ENCODE measurements at regions not wholly inside any gene's neighbourhood (a gene's known extent, or its start where the extent isn't known, plus 50 kb on each side); places are given as distances from the start of the nearest gene placed in this dataset.
"Not testable (repeated sequence)": the region's sequence is repeated elsewhere in the genome, so short reads cannot be mapped to it uniquely, and the experiment has no call there.

DNA sequence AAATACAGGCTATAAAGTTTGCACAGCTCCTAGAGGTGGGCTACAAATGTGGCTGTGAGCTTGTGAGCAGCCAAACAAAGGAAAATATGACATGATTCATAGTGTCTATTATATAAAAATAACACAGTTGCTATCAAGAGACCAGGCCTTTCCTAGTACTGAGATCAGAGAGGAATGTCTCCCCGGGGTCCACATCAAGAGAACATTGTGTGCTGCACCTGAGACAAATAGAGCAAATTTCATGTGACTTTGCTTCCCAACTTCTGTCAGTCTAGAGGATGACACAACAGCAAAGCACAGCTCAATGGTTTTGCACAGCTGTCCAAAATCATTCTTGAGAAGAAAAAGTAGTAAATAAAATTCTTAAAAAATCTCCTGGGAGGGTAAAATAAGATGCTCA, 297.5 kb upstream of the PRKD1 start:
- no peak for DNase-seq

DNA sequence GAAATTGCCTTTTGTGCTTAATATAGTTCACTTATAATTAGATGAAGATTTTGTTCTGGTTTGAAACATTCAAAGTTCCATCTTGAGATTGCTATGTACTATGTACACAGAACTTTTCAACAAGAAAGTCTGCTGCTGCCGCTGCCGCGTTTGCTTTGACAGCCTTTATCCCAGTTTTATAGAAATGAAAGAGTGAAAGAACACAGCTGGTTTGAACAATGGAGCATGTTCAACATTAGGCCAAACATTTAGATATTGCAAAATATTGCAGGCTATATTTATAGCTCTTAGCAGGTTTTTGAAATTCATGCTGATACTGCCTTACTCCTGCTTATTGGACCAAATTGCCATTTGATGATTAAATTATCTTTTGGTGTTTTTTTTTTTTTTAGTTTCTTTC, 299.8 kb upstream of the PRKD1 start:
- DNase-seq = no peak

DNA sequence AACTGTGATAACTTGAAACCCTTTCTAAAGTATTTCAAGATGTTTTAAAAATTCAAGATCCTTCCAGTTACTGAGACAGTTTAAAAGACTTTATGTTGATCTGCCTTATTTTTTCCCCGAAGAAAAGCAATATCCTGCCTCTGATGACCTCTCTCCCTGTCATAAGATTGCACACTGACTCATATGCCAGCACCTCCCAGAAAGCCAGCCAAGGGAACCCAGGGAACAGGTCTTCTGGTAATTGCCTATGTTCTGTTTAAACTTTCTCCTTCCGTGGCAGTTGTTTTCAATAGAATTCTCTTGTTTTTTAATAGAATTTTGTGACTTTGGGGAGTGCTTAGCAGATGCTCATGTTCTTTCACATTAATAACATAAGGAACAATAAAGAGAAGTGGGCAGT, 300.2 kb upstream of the PRKD1 start:
- DNase-seq = no peak

DNA sequence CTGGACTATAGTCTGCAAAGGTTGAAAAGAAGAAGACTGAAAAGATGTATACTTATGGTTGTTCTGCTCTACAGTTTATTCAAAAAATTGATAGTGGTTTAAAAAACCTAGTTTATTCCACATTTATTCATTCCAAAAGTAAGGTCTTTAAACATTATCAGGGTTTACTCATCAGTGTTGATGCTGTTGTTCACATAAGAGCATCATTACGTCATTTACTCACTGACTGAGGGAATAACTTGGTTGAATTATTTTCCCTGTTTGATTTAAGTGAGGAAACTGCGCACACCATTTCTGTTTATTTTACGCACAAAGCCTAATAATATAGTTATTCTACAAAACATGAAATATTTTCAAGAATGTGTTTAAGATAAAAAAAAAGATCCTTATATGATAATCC, 303.1 kb upstream of the PRKD1 start:
- no peak for DNase-seq

DNA sequence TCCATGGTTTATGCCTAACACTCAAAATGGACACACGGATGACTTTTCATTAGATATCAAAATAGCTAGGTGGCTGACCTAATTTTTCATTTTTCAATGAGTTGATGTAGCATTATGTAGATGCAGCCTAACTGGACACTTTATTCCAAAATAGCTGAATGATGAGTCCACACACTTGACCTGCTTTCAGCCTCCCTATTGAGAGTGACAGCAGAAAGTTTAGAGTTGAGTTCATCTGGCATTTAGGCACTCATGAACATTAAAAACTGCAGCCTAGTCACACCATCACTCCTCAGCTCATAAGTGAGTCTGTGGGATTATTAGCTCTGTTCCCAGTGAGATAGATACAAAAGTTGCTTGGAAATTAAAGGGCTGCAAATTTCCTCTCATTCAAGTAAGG, 307.3 kb upstream of the PRKD1 start:
- DNase-seq = no peak

DNA sequence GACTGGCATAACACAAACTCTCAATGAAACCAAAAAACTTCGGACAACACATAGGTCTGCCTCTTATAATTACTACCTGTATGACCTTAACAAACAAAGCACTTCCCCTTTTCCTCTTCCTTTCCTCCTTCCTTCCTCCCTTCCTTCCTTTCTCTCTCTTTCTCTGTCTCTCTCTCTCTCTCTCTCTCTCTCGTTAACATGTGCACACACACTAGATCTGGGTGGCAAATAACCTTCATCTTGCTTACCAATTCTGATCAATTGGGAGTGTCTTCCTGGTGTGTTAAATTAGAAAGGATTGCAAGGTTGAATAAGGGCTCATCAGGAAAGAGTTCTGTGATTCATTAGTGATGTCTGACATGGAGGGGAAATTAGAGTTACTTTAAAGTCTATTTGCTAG, 307.8 kb upstream of the PRKD1 start:
- no peak for DNase-seq

DNA sequence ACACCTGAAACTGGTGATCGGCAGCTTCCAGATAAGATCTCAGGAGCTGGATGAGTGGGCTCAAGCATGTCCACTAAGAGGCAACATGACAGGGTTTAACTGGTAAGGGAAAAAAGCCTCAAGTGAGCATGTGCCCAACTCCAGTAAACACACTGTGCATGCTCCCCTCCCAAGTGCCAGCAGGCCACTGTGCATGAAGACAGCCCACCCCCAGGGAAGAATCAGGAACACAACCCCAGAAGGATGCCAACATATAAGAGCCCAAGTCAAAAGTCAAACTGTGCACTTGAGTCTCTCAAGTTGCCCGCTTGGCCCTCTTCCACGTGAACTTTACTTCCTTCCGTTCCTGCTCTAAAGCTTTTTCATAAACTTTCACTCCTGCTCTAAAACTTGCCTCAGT, 311.3 kb upstream of the PRKD1 start:
- no peak for DNase-seq

DNA sequence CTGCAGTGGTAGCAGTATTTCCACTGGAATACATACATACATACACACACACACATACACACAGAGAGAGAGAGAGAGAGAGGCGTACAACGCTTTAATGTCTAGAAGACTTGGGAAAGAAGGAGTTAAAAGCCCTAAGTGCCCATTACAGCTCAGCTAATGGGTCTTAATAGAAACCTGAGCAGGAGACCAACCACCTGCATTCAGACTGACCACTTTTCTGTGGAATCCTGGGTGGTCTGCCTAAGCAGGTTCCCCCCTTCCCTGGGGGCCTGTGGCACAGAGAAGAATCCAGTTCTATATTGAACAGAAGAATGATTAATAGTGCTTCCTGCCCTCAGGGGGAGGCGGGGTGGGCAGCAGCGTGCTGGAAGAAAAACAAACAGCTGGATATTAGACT, 312.4 kb upstream of the PRKD1 start:
- no peak for DNase-seq

DNA sequence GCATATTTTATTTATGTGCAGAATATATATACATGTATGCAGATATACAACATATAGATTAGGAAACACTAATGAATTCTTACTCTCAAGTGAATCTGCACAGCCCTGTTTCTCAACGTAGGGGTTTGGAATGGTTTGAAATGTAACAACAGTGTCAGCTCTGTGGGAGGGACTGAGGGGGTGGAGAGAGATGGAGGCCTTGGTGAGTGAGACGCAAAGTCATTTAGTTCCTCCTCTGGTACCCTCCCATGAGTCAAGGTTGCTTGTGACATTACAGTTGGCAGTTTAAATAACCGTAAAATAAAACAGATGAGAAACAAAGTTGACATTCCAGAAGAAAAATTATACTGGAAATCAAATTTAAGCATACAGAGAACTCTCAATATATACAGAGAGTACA, 313.0 kb upstream of the PRKD1 start:
- DNase-seq = no peak

DNA sequence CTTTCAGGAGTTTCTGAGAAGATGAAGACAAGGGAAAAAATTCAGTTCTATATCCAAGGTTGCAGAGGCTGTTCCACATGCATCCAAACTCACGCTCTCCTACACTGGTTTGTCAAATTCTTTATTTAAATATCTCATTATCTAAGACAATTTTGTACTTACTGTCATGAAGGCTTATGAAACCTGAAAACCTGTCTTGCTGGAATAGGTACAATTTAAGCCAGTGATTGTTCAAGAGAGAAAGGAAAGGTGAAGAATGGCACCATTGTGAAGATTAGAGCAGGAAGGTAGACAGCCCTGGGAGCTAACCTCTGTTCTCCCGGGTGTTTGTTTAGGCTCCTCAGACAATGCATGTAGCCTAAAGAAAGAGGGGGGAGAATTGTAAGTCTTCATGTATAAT, 315.1 kb upstream of the PRKD1 start:
- DNase-seq = no peak

DNA sequence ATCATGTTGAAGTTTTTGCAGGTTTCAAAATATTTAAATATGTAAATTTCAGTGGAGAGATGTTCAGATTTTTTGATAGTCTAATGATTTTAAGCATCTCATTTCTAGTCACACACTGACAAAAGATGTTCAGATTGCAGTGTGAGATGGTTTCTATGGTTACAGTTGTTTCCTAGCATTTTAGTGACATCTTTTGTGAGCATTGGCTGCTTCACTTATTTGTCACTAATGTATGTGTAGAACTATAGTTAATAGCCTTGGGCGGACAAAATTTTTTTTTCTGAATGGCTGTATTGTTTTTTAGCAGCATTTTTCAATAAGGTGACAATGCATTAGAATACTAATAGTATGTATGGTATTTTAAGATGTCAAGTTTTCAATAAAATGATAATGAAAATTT, 315.6 kb upstream of the PRKD1 start:
- no peak for DNase-seq

DNA sequence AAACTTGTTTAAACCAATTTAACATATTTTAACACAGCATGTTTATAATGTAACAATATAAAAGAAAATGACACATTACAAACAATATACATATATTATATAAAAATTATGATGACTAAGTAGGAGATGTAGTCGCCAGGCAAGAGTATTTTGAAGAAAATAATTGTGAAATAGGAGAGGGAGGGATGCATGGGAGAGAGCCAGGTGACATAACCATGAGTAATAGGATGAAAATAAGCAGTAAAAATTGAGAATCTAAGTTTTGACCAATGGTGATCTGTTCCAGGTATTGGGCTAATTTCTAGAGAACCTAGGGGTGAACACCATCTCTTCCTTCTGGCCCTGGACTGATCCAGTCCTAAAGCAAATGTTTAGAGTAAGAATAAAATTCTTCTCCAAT, 315.2 kb upstream of the G2E3 start:
- no peak for DNase-seq

DNA sequence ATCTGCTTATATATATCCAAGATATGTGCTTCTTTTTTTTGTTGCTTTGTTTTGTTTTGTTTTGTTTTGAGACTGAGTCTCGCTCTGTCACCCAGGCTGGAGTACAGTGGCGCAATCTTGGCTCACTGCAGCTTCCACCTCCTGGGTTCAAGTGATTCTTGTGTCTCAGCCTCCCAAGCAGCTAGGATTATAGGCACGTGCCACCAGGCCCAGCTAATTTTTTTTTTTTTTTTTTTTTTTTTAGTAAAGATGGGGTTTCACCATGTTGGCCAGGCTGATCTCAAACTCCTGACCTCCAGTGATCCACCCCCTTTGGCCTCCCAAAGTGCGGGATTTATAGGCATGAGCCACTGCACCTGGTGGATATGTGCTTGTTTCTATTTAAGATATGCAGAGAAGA, 314.6 kb upstream of the G2E3 start:
- not testable (repeated sequence) for DNase-seq

DNA sequence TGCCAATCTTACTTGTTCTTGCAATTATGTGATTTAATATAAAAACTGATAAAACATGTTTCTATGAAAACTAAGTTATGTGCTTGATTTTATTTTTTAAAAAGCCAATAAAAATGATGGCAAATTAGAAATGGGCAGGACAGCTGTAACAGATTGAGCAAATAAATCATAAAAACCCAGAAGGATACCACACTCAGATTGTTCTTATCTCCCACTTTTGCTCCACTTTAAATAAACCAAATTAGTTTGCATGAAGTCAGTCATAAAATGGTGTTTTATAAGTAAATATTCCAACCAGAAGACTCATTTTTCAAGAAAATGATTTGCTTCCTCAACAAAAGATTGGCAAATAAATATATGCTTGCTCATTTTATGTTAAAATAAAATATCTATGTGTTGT, 307.9 kb upstream of the G2E3 start:
- no peak for DNase-seq

DNA sequence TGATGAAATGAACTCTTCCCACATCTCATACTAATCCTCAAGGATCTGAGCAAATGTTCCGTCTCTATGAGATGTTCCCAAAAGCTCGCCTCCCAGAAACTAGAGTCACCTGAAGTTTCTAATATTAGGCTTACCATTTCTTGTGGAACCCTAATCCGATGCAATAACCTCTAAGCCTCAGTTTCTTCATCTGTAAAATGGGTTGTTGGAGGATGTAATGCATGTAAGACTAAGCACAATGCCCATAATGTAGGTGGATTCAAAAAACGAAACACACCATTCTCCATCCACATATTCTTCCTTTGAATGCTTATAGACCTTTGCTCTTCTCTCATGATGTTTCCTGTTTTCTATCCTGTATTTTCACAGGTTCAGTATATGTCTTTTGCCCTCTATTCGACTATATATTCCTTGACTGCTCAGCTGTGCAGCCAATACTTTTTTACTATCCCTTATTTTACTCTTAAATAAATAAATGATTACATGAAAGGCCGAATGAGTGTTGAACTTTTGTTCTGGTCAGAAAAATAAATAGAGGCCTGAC, 307.3 kb upstream of the G2E3 start:
- no peak for DNase-seq

DNA sequence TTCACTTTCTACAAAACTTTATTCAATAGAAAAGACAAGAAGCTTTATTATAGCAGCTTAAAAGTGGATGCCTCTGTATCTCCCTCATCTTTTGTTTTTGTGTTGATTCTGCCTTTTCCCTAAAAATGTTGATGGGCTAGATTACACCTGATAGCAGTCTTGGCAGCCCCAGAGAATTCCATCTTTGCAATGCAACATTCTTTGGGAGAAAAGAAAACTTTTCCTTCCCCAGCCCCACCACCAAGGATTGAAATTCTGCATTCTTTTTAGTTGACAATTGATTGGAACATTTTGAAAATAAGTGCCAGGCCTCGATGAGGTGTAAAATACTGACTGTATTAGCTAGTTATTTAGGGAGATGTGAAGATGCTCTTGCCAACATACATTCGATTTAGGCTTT, 306.8 kb upstream of the G2E3 start:
- no peak for DNase-seq

DNA sequence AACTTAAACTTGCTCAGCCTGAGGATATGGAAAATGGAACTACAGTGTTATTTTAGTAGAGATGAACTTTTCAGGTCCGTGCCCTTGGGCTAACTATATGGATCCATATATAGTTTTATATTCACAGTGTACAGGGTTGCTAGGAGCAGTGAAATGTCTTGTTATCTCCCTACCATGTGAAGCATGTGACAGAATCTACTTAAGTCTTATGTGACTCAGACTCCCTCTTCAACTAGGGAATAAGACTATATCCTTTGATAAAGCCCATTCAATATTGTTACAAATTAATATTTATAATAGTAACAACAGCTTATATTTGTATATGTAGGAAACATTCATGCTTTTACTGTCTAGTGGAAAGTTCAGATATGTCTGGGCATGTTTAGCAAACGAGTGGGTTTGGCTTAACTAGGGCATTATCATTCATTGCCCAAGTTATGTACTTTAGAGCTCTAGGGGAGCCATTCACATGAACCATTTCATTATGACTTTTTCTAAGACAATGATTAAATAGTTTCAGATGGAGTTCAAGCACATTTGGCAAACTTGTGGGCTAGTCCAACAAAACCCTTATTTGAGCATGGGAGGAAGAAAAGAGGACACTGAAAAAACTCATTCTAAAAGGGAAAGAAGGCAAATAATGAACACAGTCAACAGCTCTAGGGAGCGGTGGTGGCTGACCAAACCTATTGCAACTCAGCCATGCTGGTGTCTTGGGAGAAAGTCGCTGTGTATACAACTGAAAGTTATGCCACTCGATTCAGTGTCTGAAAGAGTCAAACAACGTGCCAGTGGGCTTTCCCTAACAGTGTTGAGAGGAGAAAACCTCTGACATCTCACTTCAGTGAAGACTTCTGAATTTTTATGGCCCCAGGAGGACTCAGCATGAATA, 305.9 kb upstream of the G2E3 start:
- no peak for DNase-seq

DNA sequence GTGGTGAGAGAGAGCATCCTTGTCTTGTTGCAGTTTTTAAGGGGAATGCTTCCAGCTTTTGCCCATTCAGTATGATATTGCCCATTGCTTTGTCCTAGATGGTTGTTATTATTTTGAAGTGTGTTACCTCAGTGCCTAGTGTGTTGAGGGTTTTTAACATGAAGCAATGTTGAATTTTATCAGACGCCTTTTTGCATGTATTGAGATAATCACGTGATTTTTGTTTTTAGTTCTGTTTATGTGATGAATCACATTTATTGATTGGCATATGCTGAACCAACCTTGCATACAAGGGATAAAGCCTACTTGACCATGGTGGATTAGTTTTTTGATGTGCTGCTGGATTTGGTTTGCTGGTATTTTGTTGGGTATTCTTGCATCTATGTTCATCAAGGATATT, 302.3 kb upstream of the G2E3 start:
- DNase-seq = no peak

DNA sequence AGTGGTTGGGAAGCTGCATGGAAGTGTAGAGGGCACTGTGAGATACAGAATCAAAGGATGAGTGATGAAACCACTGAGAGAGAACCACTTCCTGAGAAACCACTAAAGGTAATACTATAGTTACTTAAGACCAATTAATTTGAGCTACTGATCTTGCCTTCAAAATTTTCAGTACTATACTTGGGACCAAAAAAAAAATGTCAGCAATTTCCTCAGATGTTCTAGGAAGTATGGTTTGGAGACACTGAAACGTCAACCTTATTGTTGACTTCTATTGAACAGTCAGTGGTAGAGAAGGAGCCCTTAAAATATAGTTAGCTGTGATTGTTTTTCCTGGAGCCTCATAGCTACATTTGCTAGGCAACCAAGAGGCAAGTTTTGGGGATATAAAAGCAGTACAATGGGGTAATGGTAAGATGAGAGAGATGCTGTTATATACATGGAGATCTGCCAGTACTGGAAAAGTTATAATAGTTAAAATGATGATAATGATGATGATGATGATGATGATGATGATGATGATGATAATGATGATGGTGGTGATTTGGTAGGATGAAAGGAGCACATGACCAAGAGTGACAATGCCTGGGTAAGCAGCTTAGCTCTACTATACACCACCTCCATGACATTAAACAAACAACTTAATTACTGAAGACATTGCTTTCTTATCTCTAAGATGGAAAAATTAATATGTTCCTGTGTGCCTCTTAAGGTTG, 300.9 kb upstream of the G2E3 start:
- DNase-seq = no peak

DNA sequence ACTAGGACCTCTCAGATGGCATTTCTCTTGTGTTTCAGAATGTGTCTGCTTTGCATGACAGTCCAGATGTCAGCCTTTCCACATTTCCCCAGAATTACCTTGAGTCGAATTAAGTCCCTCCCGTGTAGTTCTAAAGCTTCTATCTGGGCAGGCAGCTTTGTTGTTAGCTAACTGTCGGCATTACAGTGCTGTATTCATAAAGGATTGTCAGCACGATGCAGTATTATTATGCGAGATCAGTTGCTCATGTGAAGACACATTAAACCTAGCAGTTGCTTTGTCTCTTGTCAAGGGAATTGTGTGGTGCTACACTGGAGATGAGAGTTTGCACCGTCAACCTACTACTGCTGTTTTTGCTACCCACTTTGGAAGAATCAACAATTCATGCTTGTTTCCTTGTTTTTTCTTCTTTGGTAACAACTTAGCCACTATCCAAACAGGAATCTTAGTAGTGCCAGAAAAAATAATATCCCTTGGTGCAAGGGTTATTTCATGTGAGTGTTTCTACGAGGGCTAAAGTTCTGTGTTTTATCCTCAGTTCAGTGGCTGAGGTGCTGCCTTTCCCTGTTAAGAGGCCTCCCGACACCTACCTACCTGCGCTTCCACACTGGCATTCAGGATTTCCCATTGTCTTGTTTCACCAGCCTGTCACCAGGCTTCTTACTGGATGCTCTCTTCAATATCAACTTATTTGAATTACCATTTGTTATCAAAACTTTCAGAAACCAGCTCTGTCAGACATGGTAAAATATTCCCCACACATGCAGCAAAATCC, 297.9 kb upstream of the G2E3 start:
- DNase-seq = no peak

DNA sequence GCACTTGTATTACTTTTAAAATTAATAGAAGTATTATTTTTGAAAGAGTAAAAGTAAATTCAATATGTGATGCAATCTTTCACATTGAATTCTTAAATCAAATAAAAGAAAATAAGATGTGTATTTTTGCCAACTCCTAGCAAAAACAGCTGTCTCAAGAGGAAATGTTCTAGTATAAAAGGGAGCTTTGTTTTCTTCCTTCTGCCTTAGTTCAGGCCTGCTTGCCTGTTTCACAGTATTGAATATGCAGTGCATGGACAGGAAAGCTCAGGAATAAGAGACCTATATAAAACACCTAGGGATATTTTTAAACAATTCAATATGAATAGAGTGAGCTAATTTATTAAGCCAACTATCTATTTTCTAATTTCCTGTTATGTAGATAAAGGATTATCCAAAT, 294.8 kb upstream of the G2E3 start:
- DNase-seq = no peak

DNA sequence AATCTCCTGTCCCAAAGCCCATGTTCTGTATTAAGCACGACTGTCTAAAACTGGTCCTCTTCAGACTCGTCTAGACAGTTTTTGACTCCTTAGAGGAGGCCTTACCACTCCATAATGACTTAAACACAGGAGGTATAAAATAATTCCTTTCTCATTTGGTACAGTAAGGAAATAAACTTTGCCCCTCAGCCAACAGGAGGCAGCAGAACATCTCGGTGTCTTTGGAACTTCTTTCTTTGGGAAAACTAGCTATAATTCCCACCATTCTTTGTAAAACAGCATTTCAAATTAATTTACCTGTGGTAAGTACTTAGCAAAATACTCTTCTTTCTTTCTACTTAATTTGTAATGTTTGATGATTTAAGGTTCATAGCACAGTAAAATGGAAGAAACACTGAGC, 292.7 kb upstream of the G2E3 start:
- DNase-seq = no peak

DNA sequence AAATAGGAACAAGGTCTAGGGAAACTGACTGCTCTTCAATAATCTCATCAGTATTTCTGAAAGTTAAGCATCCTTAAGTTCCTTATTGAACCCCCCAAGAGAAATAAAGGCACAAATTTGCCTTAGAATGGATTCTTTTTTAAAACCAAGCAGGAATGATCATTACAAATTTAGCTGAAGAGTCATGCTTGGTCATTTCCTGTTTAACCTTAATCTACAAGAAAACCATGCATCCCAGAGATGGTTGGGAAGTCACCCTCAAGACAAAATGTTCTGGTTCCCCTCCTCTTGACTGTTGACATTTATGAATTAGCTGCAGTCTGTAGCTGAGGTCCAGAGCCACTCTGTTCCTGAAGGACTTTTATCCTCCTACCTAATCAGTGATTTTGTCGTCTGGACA, 291.8 kb upstream of the G2E3 start:
- DNase-seq = no peak

All from CD4-positive, alpha-beta T cell treated with Interleukin-12 subunit alpha and Interleukin-12 subunit beta, for 1 hour (primary cell).